ENCODE measurements at regions not wholly inside any gene's neighbourhood (a gene's known extent, or its start where the extent isn't known, plus 50 kb on each side); places are given as distances from the start of the nearest gene placed in this dataset.

DNA sequence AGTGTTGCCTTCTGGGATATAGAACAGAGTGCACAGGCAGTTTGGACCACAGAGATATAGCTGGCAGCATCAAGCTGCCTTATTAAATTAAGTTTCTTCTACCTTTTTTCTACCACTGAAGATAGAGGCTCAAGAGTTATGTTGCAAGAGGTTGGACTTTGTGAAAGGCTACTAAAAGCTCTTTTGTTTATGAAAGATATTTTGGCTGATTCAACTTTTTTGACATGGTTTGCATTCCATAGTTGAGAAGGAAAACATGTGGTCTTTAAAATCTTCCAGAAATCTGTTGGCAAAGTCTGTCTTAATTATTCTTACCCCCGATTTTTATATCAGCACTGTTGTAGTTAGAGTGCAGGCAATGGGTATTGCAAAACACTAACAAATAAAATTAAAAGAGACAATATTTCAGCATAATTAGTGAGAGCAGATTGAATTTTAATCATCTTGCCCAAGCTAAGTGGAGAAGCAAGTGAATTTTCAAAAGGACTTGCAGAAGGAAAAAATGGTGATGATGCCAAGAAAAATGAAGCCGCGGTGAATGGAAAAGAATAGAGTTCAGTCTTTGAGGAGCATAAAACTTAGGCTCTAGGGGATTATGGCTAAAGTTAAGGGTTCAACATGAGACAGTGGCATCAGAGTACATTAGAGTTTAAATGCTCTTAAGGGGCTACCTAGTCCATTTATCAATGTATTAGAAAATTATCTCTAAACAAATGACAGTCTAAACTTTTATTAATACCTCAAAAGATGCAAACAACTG, 450.9 kb upstream of the CNTNAP2 start:
- TF ChIP-seq, protein P1, sequence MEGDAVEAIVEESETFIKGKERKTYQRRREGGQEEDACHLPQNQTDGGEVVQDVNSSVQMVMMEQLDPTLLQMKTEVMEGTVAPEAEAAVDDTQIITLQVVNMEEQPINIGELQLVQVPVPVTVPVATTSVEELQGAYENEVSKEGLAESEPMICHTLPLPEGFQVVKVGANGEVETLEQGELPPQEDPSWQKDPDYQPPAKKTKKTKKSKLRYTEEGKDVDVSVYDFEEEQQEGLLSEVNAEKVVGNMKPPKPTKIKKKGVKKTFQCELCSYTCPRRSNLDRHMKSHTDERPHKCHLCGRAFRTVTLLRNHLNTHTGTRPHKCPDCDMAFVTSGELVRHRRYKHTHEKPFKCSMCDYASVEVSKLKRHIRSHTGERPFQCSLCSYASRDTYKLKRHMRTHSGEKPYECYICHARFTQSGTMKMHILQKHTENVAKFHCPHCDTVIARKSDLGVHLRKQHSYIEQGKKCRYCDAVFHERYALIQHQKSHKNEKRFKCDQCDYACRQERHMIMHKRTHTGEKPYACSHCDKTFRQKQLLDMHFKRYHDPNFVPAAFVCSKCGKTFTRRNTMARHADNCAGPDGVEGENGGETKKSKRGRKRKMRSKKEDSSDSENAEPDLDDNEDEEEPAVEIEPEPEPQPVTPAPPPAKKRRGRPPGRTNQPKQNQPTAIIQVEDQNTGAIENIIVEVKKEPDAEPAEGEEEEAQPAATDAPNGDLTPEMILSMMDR (IDR thresholded peaks at IDR 0.05; ENCODE audit: low read depth, low read length, missing control alignments) = no peak
- DNase-seq (ENCODE audit: extremely low read depth, low read depth) = no peak
- no peak overlapping the region for H3K4me3 ChIP-seq (replicated peaks; ENCODE audit: low read depth, low read length)

- no peak for DNase-seq (ENCODE audit: extremely low read depth, low read depth)
- H3K4me3 ChIP-seq (replicated peaks; ENCODE audit: low read depth, low read length) = no peak overlapping the region
- TF ChIP-seq, protein P1 (IDR thresholded peaks at IDR 0.05; ENCODE audit: low read depth, low read length, missing control alignments) = no peak
Observed at GRCh38 chr7:145655666-145656065, 460.9 kb upstream of the CNTNAP2 start.

DNA sequence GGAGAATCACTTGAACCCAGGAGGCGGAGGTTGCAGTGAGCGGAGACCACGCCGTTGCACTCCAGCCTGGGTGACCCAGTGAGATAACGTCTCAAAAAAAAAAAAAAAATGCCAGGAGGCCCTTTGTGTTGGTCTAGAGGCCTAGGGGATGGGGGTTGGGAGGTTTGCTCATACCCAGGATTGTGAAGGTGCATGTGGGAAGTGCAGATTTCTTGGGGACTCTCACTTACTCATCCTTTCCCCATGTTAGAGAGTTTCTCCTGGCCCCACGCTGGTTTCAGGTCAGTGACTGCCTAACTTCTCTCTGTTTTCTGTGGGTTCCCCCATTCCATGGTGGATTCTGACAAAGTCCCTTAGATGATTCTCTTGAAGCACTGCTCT, 471.5 kb upstream of the CNTNAP2 start:
- no peak for DNase-seq (ENCODE audit: extremely low read depth, low read depth)
- TF ChIP-seq, protein P1 (IDR thresholded peaks at IDR 0.05; ENCODE audit: low read depth, low read length, missing control alignments) = no peak
- no peak overlapping the region for H3K4me3 ChIP-seq (replicated peaks; ENCODE audit: low read depth, low read length)

- DNase-seq (ENCODE audit: extremely low read depth, low read depth) = no peak
- TF ChIP-seq, protein P1 (IDR thresholded peaks at IDR 0.05; ENCODE audit: low read depth, low read length, missing control alignments) = no peak
- H3K4me3 ChIP-seq (replicated peaks; ENCODE audit: low read depth, low read length) = no peak overlapping the region
Observed at GRCh38 chr7:145644426-145645134, 472.0 kb upstream of the CNTNAP2 start.

DNA sequence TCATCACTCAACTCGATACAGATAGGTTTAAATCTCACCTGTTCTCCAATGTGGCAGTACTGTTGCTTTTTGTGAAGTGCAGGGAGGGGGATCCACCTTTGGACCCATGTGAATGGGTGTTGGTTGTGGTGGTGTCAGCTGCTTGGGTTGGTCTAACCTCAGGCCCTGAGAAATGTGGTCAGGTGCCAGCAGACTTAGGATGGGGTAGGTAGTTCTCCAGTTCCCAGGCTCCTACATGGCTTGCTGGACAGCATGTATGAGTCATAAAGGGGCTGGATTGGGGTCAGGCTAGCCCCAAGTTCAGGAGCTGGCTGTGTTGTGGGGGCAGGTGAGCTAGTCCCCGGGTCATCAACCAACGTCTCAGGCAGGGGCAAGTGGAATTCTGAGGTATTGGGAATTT, 472.6 kb upstream of the CNTNAP2 start:
- no peak for DNase-seq (ENCODE audit: extremely low read depth, low read depth)
- no peak overlapping the region for H3K4me3 ChIP-seq (replicated peaks; ENCODE audit: low read depth, low read length)
- TF ChIP-seq, protein P1 (IDR thresholded peaks at IDR 0.05; ENCODE audit: low read depth, low read length, missing control alignments) = no peak

DNA sequence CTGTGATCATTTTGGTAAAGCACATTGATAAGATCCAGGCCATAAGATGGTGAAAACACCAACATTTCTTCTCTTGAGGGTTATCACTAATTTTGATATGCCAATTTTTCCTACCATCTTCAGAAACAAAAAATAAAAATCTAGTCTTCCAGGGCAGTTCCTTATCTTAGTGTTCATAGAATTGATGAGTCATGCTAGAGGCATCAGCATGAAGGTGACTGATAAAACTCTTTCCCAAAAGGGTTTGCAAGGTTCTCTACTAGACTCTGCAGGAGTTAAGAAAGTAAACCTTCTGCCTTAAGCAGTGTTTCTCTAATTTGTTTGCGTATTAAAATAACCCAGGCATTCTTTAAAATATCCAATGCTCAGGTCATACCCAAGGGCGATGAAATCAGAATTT, 483.1 kb upstream of the CNTNAP2 start:
- no peak for DNase-seq (ENCODE audit: extremely low read depth, low read depth)
- TF ChIP-seq, protein P1 (IDR thresholded peaks at IDR 0.05; ENCODE audit: low read depth, low read length, missing control alignments) = no peak
- no peak overlapping the region for H3K4me3 ChIP-seq (replicated peaks; ENCODE audit: low read depth, low read length)

All from HFF-Myc (cell line).